NOMO-1 treated with dmso at 0.1 percent for 144 hours (cell line): ENCODE measurements at regions not wholly inside any gene's neighbourhood (a gene's known extent, or its start where the extent isn't known, plus 50 kb on each side); places are given as distances from the start of the nearest gene placed in this dataset.

Source experiments
- DNase-seq: peaks from one replicate; lab custom pipeline; 2025; ENCODE audit not compliant: unreplicated experiment; lab: John Stamatoyannopoulos, UW

- no peak for DNase-seq
Observed at GRCh38 chr1:83015163-83015562, 983.8 kb downstream of the TTLL7 start.

- no peak for DNase-seq
Observed at GRCh38 chr1:83012950-83013349, 986.0 kb downstream of the TTLL7 start.

- no peak for DNase-seq
Observed at GRCh38 chr1:83011265-83011664, 987.7 kb downstream of the TTLL7 start.

DNA sequence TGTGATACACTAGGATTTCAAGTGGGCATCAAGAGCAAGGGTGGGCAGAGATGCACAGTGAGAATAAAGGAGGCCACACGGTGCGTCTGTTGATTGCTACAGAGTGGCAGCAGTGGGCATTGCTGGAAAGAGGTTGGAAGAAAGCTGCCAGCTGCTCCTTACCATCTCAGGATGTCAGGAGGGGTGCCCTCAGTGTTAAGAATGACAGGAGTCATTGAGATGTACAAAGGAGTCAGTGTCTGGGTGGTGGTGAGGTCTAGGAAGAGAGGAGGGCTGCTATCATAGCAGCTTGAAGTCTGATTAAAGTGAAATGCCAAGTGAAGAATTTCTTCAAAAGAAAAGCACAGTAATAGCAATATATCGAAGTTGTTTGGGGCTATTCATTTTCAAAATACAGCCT, 992.7 kb downstream of the TTLL7 start:
- no peak for DNase-seq

DNA sequence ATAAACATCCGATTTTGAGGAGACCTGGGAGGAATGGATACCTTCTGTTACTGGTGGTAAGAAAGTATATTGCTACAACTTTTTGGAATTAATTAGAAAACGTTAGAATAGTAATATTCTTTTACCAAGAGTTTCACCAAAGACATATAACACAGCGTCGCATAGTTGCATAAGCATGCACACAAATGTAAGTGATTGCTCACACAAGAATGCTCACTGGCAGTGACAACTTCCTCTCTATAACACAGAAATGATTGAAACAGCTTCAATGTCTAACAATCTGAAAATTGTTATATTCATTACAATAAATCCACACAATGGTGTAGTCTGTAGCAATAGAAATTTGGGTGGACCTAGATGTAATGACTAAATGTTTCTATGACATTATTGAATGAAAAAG, 998.6 kb downstream of the TTLL7 start:
- no peak for DNase-seq

- no peak for DNase-seq
Observed at GRCh38 chr1:82995951-82996350, 1003.0 kb downstream of the TTLL7 start.

GRCh38 chr1:82994616-82995263, 1004.2 kb downstream of the TTLL7 start:
- DNase-seq: no peak

GRCh38 chr1:82991569-82991968, 1007.4 kb downstream of the TTLL7 start:
- DNase-seq: no peak

DNA sequence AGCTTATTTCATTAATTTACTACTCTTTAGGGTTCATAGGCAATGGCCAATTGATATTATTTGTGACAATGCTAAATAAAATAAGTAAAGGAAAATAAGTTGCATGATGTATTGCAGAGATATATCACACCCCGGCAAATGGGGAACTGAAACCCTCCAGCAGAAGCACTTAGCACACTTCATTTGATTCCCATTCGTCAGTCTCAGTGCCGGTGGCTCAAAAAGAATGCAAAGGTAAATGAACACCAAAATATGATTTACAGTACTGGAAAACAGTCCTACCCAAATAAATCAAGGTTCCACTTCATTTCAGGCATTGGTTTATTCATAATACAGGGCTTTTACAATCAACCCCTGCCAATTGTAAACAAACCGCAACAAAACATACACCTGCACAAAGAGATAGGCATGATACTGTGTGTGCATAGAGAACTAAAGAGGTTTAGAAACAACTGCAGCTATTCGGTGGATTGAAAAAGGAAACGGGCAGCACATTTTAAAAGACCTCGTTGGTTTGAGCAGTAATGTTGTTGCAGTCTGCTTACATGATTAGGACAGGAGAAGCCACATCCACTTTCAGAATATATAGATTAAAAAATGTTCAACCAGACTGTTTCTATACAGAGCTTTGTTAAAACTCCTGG, 1019.2 kb downstream of the TTLL7 start:
- DNase-seq: peak; percentile 62

DNA sequence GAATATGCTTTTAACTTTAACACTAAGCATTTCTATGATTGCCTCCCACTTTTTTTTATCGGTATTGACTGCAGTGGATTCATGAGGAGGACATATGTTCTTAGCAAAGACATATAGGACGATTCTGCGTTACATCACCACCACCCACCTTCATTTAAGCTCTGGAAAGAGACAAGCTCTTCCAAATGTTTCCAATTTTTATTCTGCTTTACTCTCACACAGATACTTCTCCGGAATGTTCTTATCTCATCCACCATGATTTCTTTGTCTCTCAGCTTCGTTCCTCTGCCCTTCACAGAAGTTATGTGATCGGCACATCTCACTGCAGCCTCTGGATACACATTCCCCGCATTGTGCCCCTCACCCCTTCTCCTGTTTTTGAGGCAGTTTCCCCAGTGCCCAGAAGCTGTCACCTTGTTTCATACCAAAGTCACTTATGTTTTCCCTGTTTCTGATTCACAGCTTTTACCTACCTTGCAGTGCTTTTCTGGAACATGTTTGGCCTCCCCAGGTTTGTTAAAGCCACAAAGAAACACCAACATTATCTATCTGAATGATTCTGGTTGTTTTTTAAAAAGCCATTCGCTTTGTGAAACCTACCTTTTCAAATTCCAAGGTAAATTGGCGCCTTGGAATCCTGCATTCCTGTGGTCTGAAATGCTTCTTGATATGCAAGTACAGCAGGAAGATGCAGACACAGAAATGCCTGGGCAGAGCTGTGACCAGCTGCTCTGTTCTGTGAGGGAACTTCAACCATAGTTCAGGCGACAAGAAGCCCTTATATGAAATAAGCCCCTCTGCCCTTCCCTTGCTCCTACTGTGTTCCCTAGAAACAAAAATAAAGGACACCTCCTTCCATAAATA, 1020.2 kb downstream of the TTLL7 start:
- no peak for DNase-seq

GRCh38 chr1:82972841-82973553, 1025.9 kb downstream of the TTLL7 start:
- no peak for DNase-seq

- DNase-seq: no peak
Observed at GRCh38 chr1:82969340-82969739, 1029.6 kb downstream of the TTLL7 start.

- no peak for DNase-seq
Observed at GRCh38 chr1:82962658-82963057, 1036.3 kb downstream of the TTLL7 start.

DNA sequence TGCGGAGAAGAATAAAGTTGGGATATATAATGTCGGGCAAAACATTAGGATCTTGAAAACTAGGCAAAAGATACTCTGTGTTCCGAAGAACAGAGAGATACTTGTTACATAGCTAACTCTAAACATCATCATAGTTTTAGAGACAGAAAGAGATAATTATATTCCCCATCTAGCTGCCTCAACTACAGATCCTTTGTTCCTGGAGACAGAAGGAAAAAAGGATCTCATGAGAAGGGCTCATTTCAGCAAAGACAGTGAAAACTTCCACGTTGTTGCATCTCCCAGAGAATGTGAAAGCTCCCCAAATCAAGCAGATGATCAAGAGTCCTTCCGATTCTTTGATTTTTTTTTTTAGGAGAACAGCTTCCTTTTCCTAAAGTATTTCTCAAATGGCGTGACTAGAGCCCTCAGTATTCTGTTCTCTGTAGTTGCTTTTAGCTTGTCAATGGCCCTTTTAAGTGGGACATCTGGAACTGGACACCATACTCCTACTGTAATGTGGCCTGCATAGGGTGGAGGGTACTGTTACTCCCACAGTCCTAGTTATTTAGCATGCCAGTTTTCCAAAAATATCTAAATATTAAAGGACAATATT, 1048.2 kb downstream of the TTLL7 start:
- DNase-seq: no peak

DNA sequence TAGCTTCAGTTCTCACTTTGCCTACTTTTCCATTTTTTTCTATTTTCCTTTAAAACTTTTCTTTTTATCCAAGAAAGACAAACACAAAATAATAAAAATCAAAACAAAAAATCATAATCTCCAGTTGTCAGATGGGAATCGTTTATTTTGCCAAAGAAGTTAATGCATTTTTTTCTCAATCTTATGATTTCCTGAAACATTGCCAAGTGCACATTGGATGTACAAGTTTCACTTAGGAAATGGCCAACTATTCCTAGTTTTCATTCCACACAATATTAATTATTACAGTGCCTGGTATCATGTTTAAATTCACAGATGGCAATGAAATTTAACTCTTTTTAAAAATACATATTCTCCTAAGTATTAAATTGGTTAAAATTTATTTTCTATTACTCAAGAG, 1050.5 kb downstream of the TTLL7 start:
- DNase-seq: no peak

- DNase-seq: no peak
Observed at GRCh38 chr1:82947278-82947677, 1051.7 kb downstream of the TTLL7 start.

GRCh38 chr1:82946096-82946605, 1052.8 kb downstream of the TTLL7 start:
- no peak for DNase-seq

DNA sequence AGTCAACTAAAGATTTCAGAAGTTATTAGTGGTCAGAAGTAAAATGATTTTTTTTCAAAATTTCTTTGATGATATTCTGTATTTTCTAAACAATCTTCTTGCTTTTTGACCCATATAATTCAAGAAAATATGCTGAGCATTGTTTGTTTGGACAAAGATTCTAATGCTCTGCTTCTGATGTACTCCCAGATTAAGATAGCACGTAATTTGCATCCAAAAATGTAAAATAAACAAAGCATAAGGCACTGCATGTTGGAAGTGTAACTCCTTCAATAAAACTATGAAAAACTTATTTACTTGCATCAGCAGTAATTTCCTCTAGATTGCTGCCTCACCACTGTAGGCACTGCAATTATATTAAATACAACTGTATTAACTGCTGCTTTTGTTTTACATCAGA, 1054.1 kb downstream of the TTLL7 start:
- no peak for DNase-seq

DNA sequence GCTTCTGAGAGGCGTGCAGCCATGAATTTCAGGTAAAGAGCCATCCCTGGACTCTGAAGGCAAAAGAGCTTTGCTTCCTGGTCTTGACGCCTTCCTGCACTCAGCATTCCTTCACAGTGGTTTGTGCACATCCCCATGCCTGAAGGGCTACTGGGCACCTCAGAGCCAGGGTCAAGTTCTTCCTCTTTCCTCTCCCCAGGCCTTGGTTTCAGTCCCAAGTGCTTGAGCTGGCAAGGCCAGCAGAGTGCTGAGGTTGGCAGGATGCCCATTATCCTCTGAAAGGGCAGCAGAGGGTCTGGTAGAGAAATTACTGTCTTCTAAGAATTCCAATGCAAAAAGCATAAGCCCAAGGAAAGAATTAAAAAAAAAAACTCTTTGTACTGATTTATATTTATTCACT, 1064.9 kb downstream of the TTLL7 start:
- no peak for DNase-seq

- no peak for DNase-seq
Observed at GRCh38 chr1:82932727-82933126, 1066.2 kb downstream of the TTLL7 start.

DNA sequence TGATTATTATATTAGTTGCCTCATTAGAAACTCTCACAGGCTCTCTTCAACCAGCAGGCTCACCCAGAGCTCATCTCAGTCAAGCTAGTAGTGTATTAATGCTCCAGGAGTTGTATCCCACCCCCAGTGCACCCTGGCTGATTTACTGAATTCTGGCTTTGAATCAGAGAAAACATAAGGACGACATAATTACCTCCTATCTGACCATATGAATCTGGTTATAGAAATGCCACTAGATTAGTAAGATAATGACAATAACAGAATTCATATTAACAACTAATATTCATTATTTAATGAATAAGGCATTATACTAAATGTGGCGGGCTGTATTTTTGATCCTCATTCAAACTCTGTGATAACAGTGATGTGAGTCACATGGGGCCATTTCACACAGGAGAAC, 1066.7 kb downstream of the TTLL7 start:
- no peak for DNase-seq
